GM20000 (cell line): ENCODE measurements at regions not wholly inside any gene's neighbourhood (a gene's known extent, or its start where the extent isn't known, plus 50 kb on each side); places are given as distances from the start of the nearest gene placed in this dataset.

Experiments used
- DNase-seq: peaks from one replicate; pipeline ENCODE4 v3.0.0; 2012; ENCODE audit warnings: low spot score
- CTCF ChIP-seq: IDR thresholded peaks from 2 replicates; pipeline ENCODE4 v1.5.1; 2012; ENCODE audit warnings: mild to moderate bottlenecking, control low read depth; ENCODE audit errors: extremely low read depth, missing control alignments

- no peak for TF ChIP-seq CTCF
- no peak for DNase-seq
Measured at GRCh38 chr2:163493359-163494298, 242.2 kb downstream of the FIGN start.

GRCh38 chr2:163491850-163492249, 244.0 kb downstream of the FIGN start:
- no peak for DNase-seq
- TF ChIP-seq CTCF: no peak

- no peak for TF ChIP-seq CTCF
- no peak for DNase-seq
Measured at GRCh38 chr2:163490281-163490680, 245.5 kb downstream of the FIGN start.

GRCh38 chr2:163481515-163481914, 254.3 kb downstream of the FIGN start:
- DNase-seq: no peak
- TF ChIP-seq CTCF: no peak

DNA sequence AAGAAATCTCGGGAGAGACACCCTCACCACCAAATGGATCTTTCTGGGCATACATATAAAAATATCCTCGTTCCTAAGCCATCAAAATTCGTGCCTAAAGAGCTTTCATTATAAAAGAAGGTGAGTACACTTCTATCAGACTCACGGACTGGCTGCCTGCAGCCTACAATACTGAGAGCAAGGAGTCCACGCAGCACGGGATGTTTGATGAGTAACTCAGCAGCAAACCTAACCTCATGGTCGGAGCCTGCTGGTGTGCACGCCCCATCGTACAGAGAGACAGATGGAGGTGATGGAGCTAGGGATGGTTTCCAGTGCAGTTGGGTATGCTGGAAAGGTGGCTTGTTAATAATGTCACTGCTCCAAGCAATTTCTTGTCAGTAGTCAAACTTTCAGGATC, 256.2 kb downstream of the FIGN start:
- no peak for DNase-seq
- no peak for TF ChIP-seq CTCF

DNA sequence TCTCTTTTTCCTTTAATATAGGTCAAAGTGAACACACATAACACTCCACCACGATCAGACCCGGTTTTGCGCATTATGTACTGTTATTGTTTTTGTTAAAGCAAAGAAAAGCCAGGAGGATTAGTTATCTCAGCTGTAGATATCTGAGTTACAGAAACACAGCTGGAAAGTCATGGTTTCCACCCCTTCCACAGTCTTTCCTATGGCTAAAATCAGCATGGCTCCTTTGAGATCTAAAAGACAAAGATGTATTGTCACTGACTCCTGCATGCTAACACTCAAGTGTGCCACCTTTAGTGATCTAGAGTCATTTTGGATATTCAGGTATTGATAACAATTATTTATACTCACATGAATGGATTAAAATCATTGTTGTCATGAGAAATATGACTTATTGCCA, 260.0 kb downstream of the FIGN start:
- no peak for TF ChIP-seq CTCF
- DNase-seq: no peak

- no peak for DNase-seq
- no peak for TF ChIP-seq CTCF
Measured at GRCh38 chr2:163474889-163475288, 260.9 kb downstream of the FIGN start.
